ENCODE measurements at regions not wholly inside any gene's neighbourhood (a gene's known extent, or its start where the extent isn't known, plus 50 kb on each side); places are given as distances from the start of the nearest gene placed in this dataset.

- peaks cover 3% of the 10 kb centered on the region for H3K4me1 Mint-ChIP-seq
- H3K27me3 Mint-ChIP-seq, result peaks cover 66% of the 10 kb centered on the region
- H3K27ac Mint-ChIP-seq, result no peak overlapping the region
- POLR2A ChIA-PET, result no interaction called here
- no peak overlapping the region for H3K4me3 Mint-ChIP-seq
- no peaks in the 10 kb centered on the region for H3K9me3 Mint-ChIP-seq
- ATAC-seq (ENCODE audit: low read depth), result no peak
- H3K36me3 Mint-ChIP-seq, result no peaks in the 10 kb centered on the region
- no peak for DNase-seq
These were observed 1004.6 kb upstream of the NR2F2 start for GRCh38 chr15:95325763-95326404.

- Mint-ChIP-seq H3K27ac (no peak overlapping the region), H3K36me3 (no peaks in the 10 kb centered on the region), H3K4me1 (peaks cover 3% of the 10 kb centered on the region), H3K4me3 (peak overlapping the region; percentile 45), H3K9me3 (no peaks in the 10 kb centered on the region), H3K27me3 (peaks cover 65% of the 10 kb centered on the region)
- ATAC-seq (ENCODE audit: low read depth), result no peak
- POLR2A ChIA-PET, result no interaction called here
- DNase-seq, result no peak
These were observed 1003.9 kb upstream of the NR2F2 start for GRCh38 chr15:95326431-95327182.

GRCh38 chr15:95327183-95327525 is 1003.3 kb upstream of the NR2F2 start:
- Mint-ChIP-seq H3K27ac (no peak overlapping the region), H3K4me1 (peaks cover 3% of the 10 kb centered on the region), H3K27me3 (peaks cover 65% of the 10 kb centered on the region), H3K9me3 (no peaks in the 10 kb centered on the region), H3K36me3 (no peaks in the 10 kb centered on the region), H3K4me3 (peak overlapping the region; percentile 45)
- POLR2A ChIA-PET, result no interaction called here
- no peak for DNase-seq
- ATAC-seq (ENCODE audit: low read depth), result no peak

GRCh38 chr15:95327661-95328060 is 1002.8 kb upstream of the NR2F2 start:
- Mint-ChIP-seq H3K27me3 (peaks cover 65% of the 10 kb centered on the region), H3K27ac (no peak overlapping the region), H3K4me3 (no peak overlapping the region), H3K36me3 (no peaks in the 10 kb centered on the region), H3K9me3 (no peaks in the 10 kb centered on the region), H3K4me1 (peaks cover 3% of the 10 kb centered on the region)
- no peak for DNase-seq
- POLR2A ChIA-PET, result no interaction called here
- ATAC-seq (ENCODE audit: low read depth), result no peak

- no peak overlapping the region for H3K4me3 Mint-ChIP-seq
- DNase-seq, result no peak
- peaks cover 66% of the 10 kb centered on the region for H3K27me3 Mint-ChIP-seq
- peaks cover 3% of the 10 kb centered on the region for H3K4me1 Mint-ChIP-seq
- POLR2A ChIA-PET, result no interaction called here
- ATAC-seq (ENCODE audit: low read depth), result no peak
- H3K9me3 Mint-ChIP-seq, result no peaks in the 10 kb centered on the region
- no peak overlapping the region for H3K27ac Mint-ChIP-seq
- H3K36me3 Mint-ChIP-seq, result no peaks in the 10 kb centered on the region
These were observed 1001.9 kb upstream of the NR2F2 start for GRCh38 chr15:95328559-95328958.

- Mint-ChIP-seq H3K4me1 (peaks cover 3% of the 10 kb centered on the region), H3K36me3 (no peaks in the 10 kb centered on the region), H3K9me3 (no peaks in the 10 kb centered on the region), H3K27me3 (peaks cover 61% of the 10 kb centered on the region), H3K27ac (no peak overlapping the region), H3K4me3 (no peak overlapping the region)
- ATAC-seq (ENCODE audit: low read depth) (no peak), DNase-seq (no peak)
- POLR2A ChIA-PET, result no interaction called here
These were observed 1001.1 kb upstream of the NR2F2 start for GRCh38 chr15:95329362-95329761.

- POLR2A ChIA-PET, result no interaction called here
- H3K4me1 Mint-ChIP-seq, result no peaks in the 10 kb centered on the region
- no peak overlapping the region for H3K27ac Mint-ChIP-seq
- peaks cover 1% of the 10 kb centered on the region for H3K36me3 Mint-ChIP-seq
- H3K9me3 Mint-ChIP-seq, result peaks cover 2% of the 10 kb centered on the region
- DNase-seq (no peak), ATAC-seq (ENCODE audit: low read depth) (no peak)
- H3K4me3 Mint-ChIP-seq, result no peak overlapping the region
- H3K27me3 Mint-ChIP-seq, result peaks cover 10% of the 10 kb centered on the region
These were observed 988.8 kb upstream of the NR2F2 start for GRCh38 chr15:95341686-95342085.

GRCh38 chr15:95345867-95346266 is 984.6 kb upstream of the NR2F2 start:
- no peaks in the 10 kb centered on the region for H3K9me3 Mint-ChIP-seq
- no peaks in the 10 kb centered on the region for H3K4me1 Mint-ChIP-seq
- H3K36me3 Mint-ChIP-seq, result no peaks in the 10 kb centered on the region
- DNase-seq (no peak), ATAC-seq (ENCODE audit: low read depth) (no peak)
- H3K27ac Mint-ChIP-seq, result no peak overlapping the region
- peaks cover 10% of the 10 kb centered on the region for H3K27me3 Mint-ChIP-seq
- H3K4me3 Mint-ChIP-seq, result no peak overlapping the region
- POLR2A ChIA-PET, result no interaction called here

GRCh38 chr15:95346721-95347475 is 983.6 kb upstream of the NR2F2 start:
- peaks cover 10% of the 10 kb centered on the region for H3K27me3 Mint-ChIP-seq
- no peaks in the 10 kb centered on the region for H3K36me3 Mint-ChIP-seq
- no peak overlapping the region for H3K27ac Mint-ChIP-seq
- no peaks in the 10 kb centered on the region for H3K4me1 Mint-ChIP-seq
- H3K4me3 Mint-ChIP-seq, result no peak overlapping the region
- DNase-seq, result no peak
- ATAC-seq (ENCODE audit: low read depth), result no peak
- POLR2A ChIA-PET, result no interaction called here
- no peaks in the 10 kb centered on the region for H3K9me3 Mint-ChIP-seq

- Mint-ChIP-seq H3K4me3 (no peak overlapping the region), H3K27me3 (peaks cover 10% of the 10 kb centered on the region), H3K27ac (no peak overlapping the region), H3K9me3 (no peaks in the 10 kb centered on the region), H3K36me3 (no peaks in the 10 kb centered on the region), H3K4me1 (no peaks in the 10 kb centered on the region)
- DNase-seq, result no peak
- POLR2A ChIA-PET, result no interaction called here
- no peak for ATAC-seq (ENCODE audit: low read depth)
These were observed 982.7 kb upstream of the NR2F2 start for GRCh38 chr15:95347837-95348236.

GRCh38 chr15:95350908-95351307 is 979.6 kb upstream of the NR2F2 start:
- H3K27ac Mint-ChIP-seq, result no peak overlapping the region
- ATAC-seq (ENCODE audit: low read depth), result no peak

GRCh38 chr15:95352631-95353187 is 977.8 kb upstream of the NR2F2 start:
- Mint-ChIP-seq H3K36me3 (no peaks in the 10 kb centered on the region), H3K4me3 (no peak overlapping the region), H3K27ac (no peak overlapping the region), H3K9me3 (no peaks in the 10 kb centered on the region), H3K4me1 (no peaks in the 10 kb centered on the region), H3K27me3 (peaks cover 9% of the 10 kb centered on the region)
- POLR2A ChIA-PET, result no interaction called here
- no peak for DNase-seq
- ATAC-seq (ENCODE audit: low read depth), result no peak

More at GRCh38 chr15:95350908-95351307, 979.6 kb upstream of the NR2F2 start:
- Mint-ChIP-seq H3K36me3 (no peaks in the 10 kb centered on the region), H3K4me3 (no peak overlapping the region), H3K27me3 (peaks cover 5% of the 10 kb centered on the region), H3K4me1 (no peaks in the 10 kb centered on the region), H3K9me3 (no peaks in the 10 kb centered on the region)
- POLR2A ChIA-PET, result no interaction called here
- DNase-seq, result no peak

- DNase-seq (no peak), ATAC-seq (ENCODE audit: low read depth) (no peak)
- Mint-ChIP-seq H3K36me3 (no peaks in the 10 kb centered on the region), H3K27ac (no peak overlapping the region), H3K9me3 (no peaks in the 10 kb centered on the region), H3K4me1 (no peaks in the 10 kb centered on the region), H3K4me3 (no peak overlapping the region), H3K27me3 (peaks cover 12% of the 10 kb centered on the region)
- POLR2A ChIA-PET, result no interaction called here
These were observed 977.0 kb upstream of the NR2F2 start for GRCh38 chr15:95353512-95353911.

GRCh38 chr15:95359966-95360365 is 970.5 kb upstream of the NR2F2 start:
- H3K27ac Mint-ChIP-seq, result no peak overlapping the region
- ATAC-seq (ENCODE audit: low read depth) (no peak), DNase-seq (no peak)
- H3K27me3 Mint-ChIP-seq, result peaks cover 27% of the 10 kb centered on the region
- peaks cover 2% of the 10 kb centered on the region for H3K36me3 Mint-ChIP-seq
- peaks cover 5% of the 10 kb centered on the region for H3K9me3 Mint-ChIP-seq
- H3K4me1 Mint-ChIP-seq, result no peaks in the 10 kb centered on the region
- H3K4me3 Mint-ChIP-seq, result no peak overlapping the region
- POLR2A ChIA-PET, result interaction anchor here (0.6 kb wide), 1 partner anchor 65 kb away, joined by 3 read pairs; no protein-coding TSS in a partner anchor
